Loucy (cell line): ENCODE measurements at regions not wholly inside any gene's neighbourhood (a gene's known extent, or its start where the extent isn't known, plus 50 kb on each side); places are given as distances from the start of the nearest gene placed in this dataset.

Experiments used
- H2AFZ ChIP-seq: fragments of 200-600 bp; sonication (generic); 2 replicates; pipeline ENCODE4 v1.6.0; 2016; ENCODE audit warnings: antibody characterized with exemption, mild to moderate bottlenecking, low read length, moderate library complexity
- H3F3A ChIP-seq: fragments of 200-600 bp; 2 replicates; pipeline ENCODE4 v1.6.0; 2016; ENCODE audit warnings: antibody characterized with exemption, low read depth, mild to moderate bottlenecking
- H3K27me3 ChIP-seq: fragments of 200-600 bp; sonication (generic); 2 replicates; pipeline ENCODE4 v1.6.1; 2014; ENCODE audit warnings: low read length, mild to moderate bottlenecking; ENCODE audit not compliant: insufficient read depth, poor library complexity, severe bottlenecking
- H3K36me3 ChIP-seq: fragments of 200-600 bp; sonication (generic); 2 replicates; pipeline ENCODE4 v1.6.1; 2016; ENCODE audit warnings: low read length; ENCODE audit not compliant: insufficient read depth
- H3K4me1 ChIP-seq: fragments of 200-600 bp; sonication (generic); 2 replicates; pipeline ENCODE4 v1.5.1; 2014; ENCODE audit warnings: low read length, mild to moderate bottlenecking; ENCODE audit not compliant: insufficient read depth, poor library complexity, severe bottlenecking
- H3K4me2 ChIP-seq: fragments of 200-600 bp; sonication (generic); 2 replicates; pipeline ENCODE4 v1.6.0; 2014; ENCODE audit warnings: antibody characterized with exemption, low read length, low read depth, mild to moderate bottlenecking; ENCODE audit not compliant: poor library complexity, severe bottlenecking
- H3K4me3 ChIP-seq: fragments of 200-600 bp; sonication (generic); 2 replicates; pipeline ENCODE4 v1.5.1; 2014; ENCODE audit warnings: low read length, mild to moderate bottlenecking, mixed read lengths; ENCODE audit not compliant: poor library complexity, severe bottlenecking
- H3K79me2 ChIP-seq: fragments of 200-600 bp; sonication (generic); 2 replicates; pipeline ENCODE4 v1.6.1; 2014; ENCODE audit warnings: low read length; ENCODE audit not compliant: insufficient read depth
- H3K9ac ChIP-seq: fragments of 200-600 bp; sonication (generic); 2 replicates; pipeline ENCODE4 v1.6.0; 2014; ENCODE audit warnings: mild to moderate bottlenecking, low read depth, low read length, moderate library complexity; ENCODE audit not compliant: poor library complexity, severe bottlenecking
- H3K9me2 ChIP-seq: fragments of 200-600 bp; sonication (generic); replicated peaks from 2 replicates; pipeline ENCODE4 v1.6.1; 2016; ENCODE audit warnings: low read depth, low read length, mixed read lengths
- H3K9me3 ChIP-seq: fragments of 200-600 bp; sonication (generic); 2 replicates; pipeline ENCODE4 v1.6.1; 2014; ENCODE audit warnings: mild to moderate bottlenecking, antibody characterized with exemption, low read length, low read depth; ENCODE audit not compliant: insufficient read depth
- H4K20me1 ChIP-seq: fragments of 200-600 bp; sonication (generic); 2 replicates; pipeline ENCODE4 v1.6.0; 2014; ENCODE audit warnings: antibody characterized with exemption, low read length, mild to moderate bottlenecking; ENCODE audit not compliant: insufficient read depth, poor library complexity, severe bottlenecking
- CTCF ChIP-seq: fragments of 200-600 bp; sonication (generic); conservative IDR thresholded peaks from 2 replicates; pipeline ENCODE4 v1.5.1; 2014; ENCODE audit warnings: mild to moderate bottlenecking, antibody characterized with exemption, low read length
- EZH2phosphoT487 ChIP-seq: fragments of 200-600 bp; IDR thresholded peaks from 2 replicates; pipeline ENCODE4 v1.6.1; 2018; ENCODE audit warnings: antibody characterized with exemption, mild to moderate bottlenecking, moderate library complexity, borderline replicate concordance

- H3F3A ChIP-seq = no peaks in the 10 kb centered on the region
- H3K4me3 ChIP-seq = no peak overlapping the region
- H3K9me3 ChIP-seq = no peaks in the 10 kb centered on the region
- H3K4me1 ChIP-seq = no peaks in the 10 kb centered on the region
- no peaks in the 10 kb centered on the region for H3K36me3 ChIP-seq
- TF ChIP-seq CTCF = no peak
- TF ChIP-seq EZH2phosphoT487 = no peak
- H3K4me2 ChIP-seq = no peak overlapping the region
- no peaks in the 10 kb centered on the region for H4K20me1 ChIP-seq
- no peaks in the 10 kb centered on the region for H3K79me2 ChIP-seq
- no peak overlapping the region for H3K9ac ChIP-seq
- H3K9me2 ChIP-seq = no peaks in the 10 kb centered on the region
- H3K27me3 ChIP-seq = no peaks in the 10 kb centered on the region
- no peak overlapping the region for H2AFZ ChIP-seq
Observed at GRCh38 chr10:22767859-22768258, 53.5 kb upstream of the PIP4K2A start.

- Histone ChIP-seq H4K20me1 (no peaks in the 10 kb centered on the region), H3F3A (no peaks in the 10 kb centered on the region), H3K9ac (no peak overlapping the region), H3K36me3 (no peaks in the 10 kb centered on the region), H3K27me3 (no peaks in the 10 kb centered on the region), H3K4me1 (no peaks in the 10 kb centered on the region), H3K9me2 (no peaks in the 10 kb centered on the region), H3K9me3 (no peaks in the 10 kb centered on the region), H3K4me3 (no peak overlapping the region), H2AFZ (no peak overlapping the region), H3K79me2 (no peaks in the 10 kb centered on the region), H3K4me2 (no peak overlapping the region)
- TF ChIP-seq EZH2phosphoT487 (no peak), CTCF (no peak)
Observed at GRCh38 chr10:22766693-22767092, 52.3 kb upstream of the PIP4K2A start.

GRCh38 chr10:22765660-22766547, 51.5 kb upstream of the PIP4K2A start:
- Histone ChIP-seq H3K4me1 (no peaks in the 10 kb centered on the region), H3K4me3 (no peak overlapping the region), H3K9me2 (no peaks in the 10 kb centered on the region), H3K4me2 (no peak overlapping the region), H4K20me1 (no peaks in the 10 kb centered on the region), H3F3A (no peaks in the 10 kb centered on the region), H3K36me3 (no peaks in the 10 kb centered on the region), H3K27me3 (no peaks in the 10 kb centered on the region), H3K9ac (no peak overlapping the region), H2AFZ (no peak overlapping the region), H3K79me2 (no peaks in the 10 kb centered on the region), H3K9me3 (no peaks in the 10 kb centered on the region)
- TF ChIP-seq CTCF (no peak), EZH2phosphoT487 (no peak)
